ENCODE measurements at regions not wholly inside any gene's neighbourhood (a gene's known extent, or its start where the extent isn't known, plus 50 kb on each side); places are given as distances from the start of the nearest gene placed in this dataset.

DNA sequence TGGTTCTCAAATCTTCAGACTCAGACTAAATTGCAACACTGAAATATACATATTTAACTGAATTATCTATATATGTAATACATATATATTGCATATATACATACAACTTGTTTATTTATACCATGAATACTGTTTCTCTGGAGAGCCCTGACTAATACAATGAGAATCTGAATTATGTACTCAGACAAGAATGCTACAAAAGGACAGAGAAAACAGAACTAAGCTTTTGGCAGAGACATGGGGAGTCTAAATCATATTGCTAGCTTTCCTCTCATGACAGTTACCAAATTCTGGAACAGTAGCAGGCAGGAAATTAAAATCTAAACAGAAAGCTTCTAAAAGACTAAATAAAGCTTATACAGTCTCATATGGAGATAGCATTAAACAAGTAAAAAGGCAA, 142.4 kb upstream of the KCNMB2 start:
- H3K4me3 ChIP-seq (ENCODE audit: low read length), result no peak overlapping the region
- H3K27ac ChIP-seq (ENCODE audit: low read depth, low read length), result no peak overlapping the region
- H3K27me3 ChIP-seq (ENCODE audit: insufficient read depth, low read length), result no peaks in the 10 kb centered on the region
- H3K9me3 ChIP-seq (ENCODE audit: insufficient read depth, low read depth, low read length), result no peaks in the 10 kb centered on the region
- no peak overlapping the region for H3K9ac ChIP-seq (ENCODE audit: low read depth, low read length)
- H3K36me3 ChIP-seq (ENCODE audit: insufficient read depth, low read length), result no peaks in the 10 kb centered on the region
- no peaks in the 10 kb centered on the region for H3K4me1 ChIP-seq (ENCODE audit: insufficient read depth, low read length)

GRCh38 chr3:178396318-178396717, 139.9 kb upstream of the KCNMB2 start:
- Histone ChIP-seq H3K36me3 (ENCODE audit: insufficient read depth, low read length) (no peaks in the 10 kb centered on the region), H3K4me1 (ENCODE audit: insufficient read depth, low read length) (no peaks in the 10 kb centered on the region), H3K9ac (ENCODE audit: low read depth, low read length) (no peak overlapping the region), H3K9me3 (ENCODE audit: insufficient read depth, low read depth, low read length) (no peaks in the 10 kb centered on the region), H3K27me3 (ENCODE audit: insufficient read depth, low read length) (no peaks in the 10 kb centered on the region), H3K27ac (ENCODE audit: low read depth, low read length) (no peak overlapping the region), H3K4me3 (ENCODE audit: low read length) (no peak overlapping the region)
- WGBS, result 97% methylated on average over 2 of the region's 2 CpGs

- H3K4me3 ChIP-seq (ENCODE audit: low read length), result no peak overlapping the region
- WGBS, result no CpG with 5 or more reads among the region's 2 CpGs
- H3K9ac ChIP-seq (ENCODE audit: low read depth, low read length), result no peak overlapping the region
- H3K27me3 ChIP-seq (ENCODE audit: insufficient read depth, low read length), result no peaks in the 10 kb centered on the region
- no peaks in the 10 kb centered on the region for H3K36me3 ChIP-seq (ENCODE audit: insufficient read depth, low read length)
- no peaks in the 10 kb centered on the region for H3K4me1 ChIP-seq (ENCODE audit: insufficient read depth, low read length)
- no peak overlapping the region for H3K27ac ChIP-seq (ENCODE audit: low read depth, low read length)
- H3K9me3 ChIP-seq (ENCODE audit: insufficient read depth, low read depth, low read length), result no peaks in the 10 kb centered on the region
Measured at GRCh38 chr3:178397202-178397601, 139.0 kb upstream of the KCNMB2 start.

GRCh38 chr3:178397836-178398235, 138.4 kb upstream of the KCNMB2 start:
- no peak overlapping the region for H3K27ac ChIP-seq (ENCODE audit: low read depth, low read length)
- H3K36me3 ChIP-seq (ENCODE audit: insufficient read depth, low read length), result no peaks in the 10 kb centered on the region
- no peaks in the 10 kb centered on the region for H3K4me1 ChIP-seq (ENCODE audit: insufficient read depth, low read length)
- H3K27me3 ChIP-seq (ENCODE audit: insufficient read depth, low read length), result no peaks in the 10 kb centered on the region
- no CpG with 5 or more reads among the region's 1 CpG for WGBS
- no peak overlapping the region for H3K4me3 ChIP-seq (ENCODE audit: low read length)
- no peaks in the 10 kb centered on the region for H3K9me3 ChIP-seq (ENCODE audit: insufficient read depth, low read depth, low read length)
- no peak overlapping the region for H3K9ac ChIP-seq (ENCODE audit: low read depth, low read length)

DNA sequence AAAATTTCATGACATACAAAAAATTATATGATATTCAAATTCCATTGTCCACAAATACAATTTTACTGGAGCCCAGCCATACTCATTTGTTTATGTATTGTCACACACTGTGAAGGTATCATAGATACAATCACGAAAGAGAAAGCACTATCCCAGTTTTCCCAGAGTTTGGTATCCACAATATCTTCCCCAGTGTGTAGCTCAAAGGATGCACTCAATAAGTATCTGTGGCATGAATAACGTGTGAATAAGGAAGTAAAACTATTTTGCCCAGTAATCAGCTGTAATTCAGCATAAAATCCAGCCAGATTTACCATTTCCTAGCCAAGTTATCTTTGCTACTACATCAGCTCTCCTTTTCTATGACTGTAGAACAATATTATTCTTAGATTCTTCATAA, 131.3 kb upstream of the KCNMB2 start:
- Histone ChIP-seq H3K4me1 (ENCODE audit: insufficient read depth, low read length) (no peaks in the 10 kb centered on the region), H3K4me3 (ENCODE audit: low read length) (no peak overlapping the region), H3K27me3 (ENCODE audit: insufficient read depth, low read length) (no peaks in the 10 kb centered on the region), H3K9ac (ENCODE audit: low read depth, low read length) (no peak overlapping the region), H3K9me3 (ENCODE audit: insufficient read depth, low read depth, low read length) (no peaks in the 10 kb centered on the region), H3K36me3 (ENCODE audit: insufficient read depth, low read length) (no peaks in the 10 kb centered on the region), H3K27ac (ENCODE audit: low read depth, low read length) (no peak overlapping the region)
- WGBS, result 82% methylated on average over 2 of the region's 2 CpGs

DNA sequence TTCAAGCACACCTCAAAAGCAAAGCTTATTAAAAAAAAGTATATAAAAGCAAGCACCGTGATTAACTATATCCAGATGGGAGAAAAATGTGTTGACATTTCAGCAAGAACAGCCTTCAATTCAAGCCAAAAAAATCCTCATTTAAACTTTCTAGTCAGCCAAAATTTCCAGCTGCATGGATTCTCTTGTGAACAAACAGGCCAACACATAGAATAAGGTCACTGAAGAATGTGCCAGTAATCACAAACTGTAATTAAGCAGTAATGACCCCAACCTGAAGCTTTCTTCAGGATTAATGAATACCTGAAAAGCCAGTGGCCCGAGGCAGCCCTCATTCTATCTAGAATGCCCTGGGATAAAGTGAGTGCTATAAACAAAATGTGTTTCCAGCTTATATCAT, 130.7 kb upstream of the KCNMB2 start:
- 93% methylated on average over 2 of the region's 2 CpGs for WGBS
- no peak overlapping the region for H3K4me3 ChIP-seq (ENCODE audit: low read length)
- no peaks in the 10 kb centered on the region for H3K9me3 ChIP-seq (ENCODE audit: insufficient read depth, low read depth, low read length)
- no peak overlapping the region for H3K27ac ChIP-seq (ENCODE audit: low read depth, low read length)
- no peaks in the 10 kb centered on the region for H3K27me3 ChIP-seq (ENCODE audit: insufficient read depth, low read length)
- H3K9ac ChIP-seq (ENCODE audit: low read depth, low read length), result no peak overlapping the region
- no peaks in the 10 kb centered on the region for H3K4me1 ChIP-seq (ENCODE audit: insufficient read depth, low read length)
- H3K36me3 ChIP-seq (ENCODE audit: insufficient read depth, low read length), result no peaks in the 10 kb centered on the region

DNA sequence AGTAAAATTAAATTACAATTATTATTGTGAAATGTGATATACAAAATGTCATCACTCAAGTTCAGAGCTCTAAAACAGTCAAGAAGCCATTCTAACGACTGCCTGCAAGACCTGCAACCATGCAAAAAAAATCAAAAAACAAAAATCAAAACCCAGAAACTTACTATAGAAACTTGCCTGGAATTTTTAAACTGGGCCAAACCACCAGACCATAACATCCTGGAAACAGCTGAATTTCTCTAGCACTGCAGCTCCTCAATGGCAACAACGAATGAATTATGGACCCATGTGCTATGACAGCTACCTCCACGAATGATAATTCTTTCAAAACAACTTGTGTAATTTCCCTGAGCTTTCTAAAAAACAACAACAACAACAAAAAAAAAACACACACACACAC, 130.0 kb upstream of the KCNMB2 start:
- H3K27ac ChIP-seq (ENCODE audit: low read depth, low read length), result no peak overlapping the region
- WGBS, result 86% methylated on average over 3 of the region's 3 CpGs
- H3K4me1 ChIP-seq (ENCODE audit: insufficient read depth, low read length), result no peaks in the 10 kb centered on the region
- no peaks in the 10 kb centered on the region for H3K36me3 ChIP-seq (ENCODE audit: insufficient read depth, low read length)
- H3K9me3 ChIP-seq (ENCODE audit: insufficient read depth, low read depth, low read length), result no peaks in the 10 kb centered on the region
- H3K27me3 ChIP-seq (ENCODE audit: insufficient read depth, low read length), result no peaks in the 10 kb centered on the region
- no peak overlapping the region for H3K9ac ChIP-seq (ENCODE audit: low read depth, low read length)
- H3K4me3 ChIP-seq (ENCODE audit: low read length), result no peak overlapping the region

- H3K9ac ChIP-seq (ENCODE audit: low read depth, low read length), result no peak overlapping the region
- 94% methylated on average over 7 of the region's 8 CpGs for WGBS
- H3K9me3 ChIP-seq (ENCODE audit: insufficient read depth, low read depth, low read length), result no peaks in the 10 kb centered on the region
- no peak overlapping the region for H3K27ac ChIP-seq (ENCODE audit: low read depth, low read length)
- H3K27me3 ChIP-seq (ENCODE audit: insufficient read depth, low read length), result no peaks in the 10 kb centered on the region
- no peak overlapping the region for H3K4me3 ChIP-seq (ENCODE audit: low read length)
- no peaks in the 10 kb centered on the region for H3K36me3 ChIP-seq (ENCODE audit: insufficient read depth, low read length)
- H3K4me1 ChIP-seq (ENCODE audit: insufficient read depth, low read length), result no peaks in the 10 kb centered on the region
Measured at GRCh38 chr3:178415384-178415783, 120.9 kb upstream of the KCNMB2 start.

- H3K4me3 ChIP-seq (ENCODE audit: low read length), result no peak overlapping the region
- H3K27ac ChIP-seq (ENCODE audit: low read depth, low read length), result no peak overlapping the region
- H3K4me1 ChIP-seq (ENCODE audit: insufficient read depth, low read length), result no peaks in the 10 kb centered on the region
- 79% methylated on average over 4 of the region's 4 CpGs for WGBS
- H3K9me3 ChIP-seq (ENCODE audit: insufficient read depth, low read depth, low read length), result no peaks in the 10 kb centered on the region
- no peak overlapping the region for H3K9ac ChIP-seq (ENCODE audit: low read depth, low read length)
- no peaks in the 10 kb centered on the region for H3K36me3 ChIP-seq (ENCODE audit: insufficient read depth, low read length)
- no peaks in the 10 kb centered on the region for H3K27me3 ChIP-seq (ENCODE audit: insufficient read depth, low read length)
Measured at GRCh38 chr3:178417736-178418135, 118.5 kb upstream of the KCNMB2 start.

DNA sequence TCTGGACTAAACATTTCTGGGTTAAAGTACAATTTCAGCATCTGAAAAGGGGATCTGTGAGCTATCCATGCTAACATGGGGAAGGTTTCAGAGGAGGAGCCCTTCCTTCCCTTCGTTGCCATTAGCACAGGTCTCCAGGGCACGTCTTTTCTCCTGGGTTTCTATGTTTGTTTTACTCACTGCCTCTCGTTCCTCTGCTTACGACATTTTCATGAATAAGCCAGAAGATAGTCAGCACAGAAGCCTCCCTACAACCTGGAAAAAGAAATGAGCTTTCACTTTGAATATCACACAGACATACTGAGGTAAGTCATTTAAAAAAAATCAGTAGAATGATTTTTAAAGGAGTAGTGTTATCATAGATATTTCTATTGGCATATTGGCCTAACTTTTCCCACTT, 117.2 kb upstream of the KCNMB2 start:
- H3K4me1 ChIP-seq (ENCODE audit: insufficient read depth, low read length), result no peaks in the 10 kb centered on the region
- no peaks in the 10 kb centered on the region for H3K27me3 ChIP-seq (ENCODE audit: insufficient read depth, low read length)
- WGBS, result 71% methylated on average over 4 of the region's 4 CpGs
- no peak overlapping the region for H3K27ac ChIP-seq (ENCODE audit: low read depth, low read length)
- H3K4me3 ChIP-seq (ENCODE audit: low read length), result no peak overlapping the region
- no peak overlapping the region for H3K9ac ChIP-seq (ENCODE audit: low read depth, low read length)
- H3K36me3 ChIP-seq (ENCODE audit: insufficient read depth, low read length), result no peaks in the 10 kb centered on the region
- no peaks in the 10 kb centered on the region for H3K9me3 ChIP-seq (ENCODE audit: insufficient read depth, low read depth, low read length)

DNA sequence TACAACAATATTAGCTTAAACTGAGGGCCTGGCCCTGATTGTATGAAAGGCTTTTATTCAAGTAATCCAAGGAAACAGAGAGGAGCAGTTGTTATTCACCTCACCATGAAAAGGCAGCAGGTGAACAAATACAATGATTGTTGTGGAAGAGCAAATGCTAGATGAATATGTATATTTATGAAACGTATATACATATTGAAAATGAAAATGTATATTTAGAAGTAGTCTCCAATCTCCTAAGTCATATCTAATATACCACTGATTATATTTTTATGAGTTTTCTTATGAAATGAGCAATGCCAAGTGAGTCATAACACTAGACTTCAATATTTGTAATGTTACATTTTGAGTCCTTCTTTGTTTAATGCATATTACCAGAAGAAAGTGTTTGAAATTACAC, 116.2 kb upstream of the KCNMB2 start:
- Histone ChIP-seq H3K4me3 (ENCODE audit: low read length) (no peak overlapping the region), H3K27ac (ENCODE audit: low read depth, low read length) (no peak overlapping the region), H3K27me3 (ENCODE audit: insufficient read depth, low read length) (no peaks in the 10 kb centered on the region), H3K4me1 (ENCODE audit: insufficient read depth, low read length) (no peaks in the 10 kb centered on the region), H3K9ac (ENCODE audit: low read depth, low read length) (no peak overlapping the region), H3K9me3 (ENCODE audit: insufficient read depth, low read depth, low read length) (no peaks in the 10 kb centered on the region), H3K36me3 (ENCODE audit: insufficient read depth, low read length) (no peaks in the 10 kb centered on the region)
- WGBS, result no CpG with 5 or more reads among the region's 1 CpG

DNA sequence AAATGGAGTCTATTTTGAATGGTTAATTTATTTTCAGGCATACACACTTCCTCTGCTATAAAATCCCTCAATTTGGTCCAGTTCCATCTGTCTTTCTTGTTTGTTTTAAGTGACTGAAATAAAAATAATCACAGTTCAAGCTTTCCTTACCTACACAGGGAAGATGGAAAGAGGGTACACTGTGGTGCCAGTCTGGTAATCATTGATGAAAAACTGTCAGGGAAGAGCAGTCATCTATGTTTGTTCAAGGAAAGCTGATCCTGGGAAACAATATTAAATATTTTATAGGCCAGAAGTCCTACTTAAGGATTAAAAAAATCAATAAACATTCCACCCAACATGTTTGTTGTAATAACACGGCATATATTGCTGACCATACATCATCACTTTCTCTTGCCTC, 115.2 kb upstream of the KCNMB2 start:
- Histone ChIP-seq H3K4me3 (ENCODE audit: low read length) (no peak overlapping the region), H3K36me3 (ENCODE audit: insufficient read depth, low read length) (no peaks in the 10 kb centered on the region), H3K27ac (ENCODE audit: low read depth, low read length) (no peak overlapping the region), H3K9me3 (ENCODE audit: insufficient read depth, low read depth, low read length) (no peaks in the 10 kb centered on the region), H3K4me1 (ENCODE audit: insufficient read depth, low read length) (no peaks in the 10 kb centered on the region), H3K27me3 (ENCODE audit: insufficient read depth, low read length) (no peaks in the 10 kb centered on the region), H3K9ac (ENCODE audit: low read depth, low read length) (no peak overlapping the region)
- 96% methylated on average over 1 of the region's 1 CpG for WGBS

All from HUES64 (cell line).